Gastroesophageal sphincter (tissue), 4 donors: ENCODE measurements at regions not wholly inside any gene's neighbourhood (a gene's known extent, or its start where the extent isn't known, plus 50 kb on each side); places are given as distances from the start of the nearest gene placed in this dataset.

Source experiments
- ATAC-seq: fragments of 150-250 bp; one replicate; pipeline ENCODE4 v1.9.1; 2016; ENCODE audit warnings: mild to moderate bottlenecking, moderate library complexity
- H3K27ac ChIP-seq, 4 donors: fragments of 200-600 bp; sonication (generic) in 3 of 4; 1 replicate in 3 of 4; 2 replicates in 1 of 4; pipeline ENCODE4 v1.5.1; 2016 to 2019
- H3K27me3 ChIP-seq: fragments of 200-600 bp; sonication (generic); one replicate; pipeline ENCODE4 v1.5.1; 2019
- H3K36me3 ChIP-seq, 2 donors: fragments of 200-600 bp; sonication (generic); one replicate each; pipeline ENCODE4 v1.5.1; 2019; ENCODE audit warnings: control low read depth in 1 of 2
- H3K4me1 ChIP-seq, 3 donors: fragments of 200-600 bp; sonication (generic); 1 replicate in 2 of 3; 2 replicates in 1 of 3; pipeline ENCODE4 v1.5.1; 2016 to 2019; ENCODE audit warnings: control low read depth in 2 of 3
- H3K4me3 ChIP-seq, 2 donors: fragments of 200-600 bp; sonication (generic); one replicate each; pipeline ENCODE4 v1.5.1; 2019; ENCODE audit warnings: mild to moderate bottlenecking in 1 of 2, moderate library complexity in 1 of 2
- H3K9me3 ChIP-seq, 3 donors: fragments of 200-600 bp; sonication (generic); one replicate each; pipeline ENCODE4 v1.5.1; 2017 to 2019; ENCODE audit warnings: control low read depth in 2 of 3
- CTCF ChIP-seq, 4 experiments: fragments of 200-600 bp in 2 of 4; fragments of 450-650 bp in 2 of 4; sonication (generic) in 1 of 4; IDR thresholded peaks; one replicate each; pipeline ENCODE4 v1.5.1; 2017 to 2019; ENCODE audit warnings: antibody characterized with exemption in 4 of 4, mild to moderate bottlenecking in 2 of 4, moderate library complexity in 2 of 4
- EP300 ChIP-seq: sonication (generic); formaldehyde crosslinking; IDR thresholded peaks from one replicate; pipeline ENCODE4 v1.6.1; 2017; ENCODE audit warnings: antibody characterized with exemption, mild to moderate bottlenecking
- POLR2A ChIP-seq, 2 donors: fragments of 450-650 bp; IDR thresholded peaks; one replicate each; pipeline ENCODE4 v1.6.1; 2017; ENCODE audit warnings: antibody characterized with exemption in 2 of 2, mild to moderate bottlenecking in 2 of 2, moderate library complexity in 1 of 2
- POLR2AphosphoS5 ChIP-seq: sonication (generic); formaldehyde crosslinking; IDR thresholded peaks from one replicate; pipeline ENCODE4 v1.6.1; 2017; ENCODE audit warnings: antibody characterized with exemption
- WGBS, 2 donors: methylation state at CpG; one replicate each; pipeline ENCODE4 v1.1.5; 2018; ENCODE audit warnings: low coverage in 1 of 2; 5-methylcytosine and 5-hydroxymethylcytosine counted together

- TF ChIP-seq POLR2A (IDR thresholded peaks at IDR 0.05) (no peak), POLR2AphosphoS5 (peak; percentile 20)
- no peak for ATAC-seq
- H3K36me3 ChIP-seq: no peaks in the 10 kb centered on the region
- peak overlapping the region; percentile 81 to 99 (median 90) for H3K27ac ChIP-seq
- H3K4me1 ChIP-seq: peaks cover 12 to 58% (median 18%) of the 10 kb centered on the region in 3 donors
- no peak overlapping the region for H3K4me3 ChIP-seq
- 64 to 70% methylated on average over 5 to 7 of the region's 12 CpGs for WGBS, 2 donors
- no peaks in the 10 kb centered on the region for H3K9me3 ChIP-seq
- H3K27me3 ChIP-seq: no peaks in the 10 kb centered on the region
Observed at GRCh38 chr9:682633-683508, 158.6 kb upstream of the DMRT1 start.

- Histone ChIP-seq H3K27me3 (no peaks in the 10 kb centered on the region), H3K4me1 (peaks cover 12 to 52% (median 18%) of the 10 kb centered on the region in 3 donors), H3K9me3 (no peaks in the 10 kb centered on the region), H3K4me3 (no peak overlapping the region), H3K27ac (peak overlapping the region; percentile 81 to 99 (median 90)), H3K36me3 (no peaks in the 10 kb centered on the region)
- TF ChIP-seq POLR2AphosphoS5 (no peak), POLR2A (IDR thresholded peaks at IDR 0.05) (no peak), CTCF (IDR thresholded peaks at IDR 0.05) (no peak), EP300 (no peak)
- 31 to 37% methylated on average over 2 of the region's 2 CpGs for WGBS, 2 donors
- ATAC-seq: no peak
Observed at GRCh38 chr9:683509-684021, 157.9 kb upstream of the DMRT1 start.

GRCh38 chr9:684054-684890 lies 157.2 kb upstream of the DMRT1 start:
- ATAC-seq: peak; percentile 38
- H3K4me1 ChIP-seq: peaks cover 12 to 52% (median 18%) of the 10 kb centered on the region in 3 donors
- no peaks in the 10 kb centered on the region for H3K36me3 ChIP-seq
- H3K9me3 ChIP-seq: no peaks in the 10 kb centered on the region
- H3K4me3 ChIP-seq: peak overlapping the region; percentile 44 to 56
- no peaks in the 10 kb centered on the region for H3K27me3 ChIP-seq
- WGBS, 2 donors: 17 to 18% methylated on average over 8 to 9 of the region's 9 CpGs
- H3K27ac ChIP-seq: peak overlapping the region; percentile 81 to 99 (median 90)
- TF ChIP-seq CTCF (IDR thresholded peaks at IDR 0.05): no peak
- TF ChIP-seq POLR2AphosphoS5: peak; percentile 72
- TF ChIP-seq POLR2A (IDR thresholded peaks at IDR 0.05): peak; percentile 34 to 35

DNA sequence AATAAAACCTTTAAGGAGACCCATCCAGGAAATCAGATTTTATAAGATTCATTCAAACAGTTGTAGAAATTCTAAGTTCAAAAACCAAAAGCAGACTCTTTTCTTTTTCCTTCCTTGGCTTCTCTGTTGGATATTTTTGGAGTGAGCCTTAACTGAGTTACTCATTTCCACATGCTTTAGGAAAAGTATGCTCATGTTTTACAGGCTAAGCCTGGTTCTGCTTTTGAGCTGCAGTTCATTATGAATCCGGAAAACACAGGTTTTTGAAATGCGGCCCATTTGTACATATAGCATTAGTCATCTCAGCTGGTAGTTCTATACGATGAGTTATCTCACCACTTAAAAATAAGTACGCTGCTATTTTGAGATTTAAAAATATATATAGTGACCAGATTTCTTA lies 156.6 kb upstream of the DMRT1 start:
- WGBS, 2 donors: 2 to 7% methylated on average over 4 of the region's 4 CpGs
- TF ChIP-seq EP300 (no peak), POLR2AphosphoS5 (peak; percentile 78), CTCF (IDR thresholded peaks at IDR 0.05) (peak in 1 of 4 experiments; percentile 12), POLR2A (IDR thresholded peaks at IDR 0.05) (no peak)
- H3K27me3 ChIP-seq: no peaks in the 10 kb centered on the region
- ATAC-seq: no peak
- no peaks in the 10 kb centered on the region for H3K36me3 ChIP-seq
- H3K9me3 ChIP-seq: no peaks in the 10 kb centered on the region
- peak overlapping the region; percentile 44 to 56 for H3K4me3 ChIP-seq
- peaks cover 12 to 52% (median 18%) of the 10 kb centered on the region in 3 donors for H3K4me1 ChIP-seq
- H3K27ac ChIP-seq: peak overlapping the region; percentile 81 to 99 (median 90)

DNA sequence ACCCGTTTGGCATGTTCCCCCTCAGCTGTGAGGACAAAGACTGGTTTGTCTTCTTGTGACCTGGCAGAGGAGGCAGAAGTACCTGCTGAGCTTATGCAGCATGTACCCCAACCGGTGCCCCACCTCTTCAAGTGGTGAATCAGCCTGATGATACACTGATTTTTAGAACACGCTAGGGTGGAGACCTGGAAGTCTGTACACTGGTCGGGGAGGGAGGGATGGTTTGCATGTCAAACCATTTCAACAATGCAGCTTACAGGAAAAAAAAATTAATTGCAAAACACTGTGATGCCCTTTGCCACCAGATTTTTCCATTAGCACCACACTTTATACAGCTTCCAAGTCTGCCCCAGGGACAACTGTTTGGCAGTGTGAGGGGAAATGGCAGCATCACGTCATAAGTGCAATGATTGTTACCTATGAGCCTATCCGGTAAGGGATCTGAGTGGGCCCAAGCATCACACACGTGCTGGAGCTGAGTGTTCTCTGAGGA lies 155.1 kb upstream of the DMRT1 start:
- Histone ChIP-seq H3K36me3 (no peaks in the 10 kb centered on the region), H3K9me3 (no peaks in the 10 kb centered on the region), H3K4me3 (peak overlapping the region; percentile 3 to 44), H3K27me3 (no peaks in the 10 kb centered on the region), H3K4me1 (peaks cover 15 to 65% (median 18%) of the 10 kb centered on the region in 3 donors), H3K27ac (peak overlapping the region; percentile 81 to 99 (median 90))
- ATAC-seq: peak; percentile 86
- TF ChIP-seq POLR2AphosphoS5 (peak; percentile 83), POLR2A (IDR thresholded peaks at IDR 0.05) (no peak), CTCF (IDR thresholded peaks at IDR 0.05) (peak in 1 of 4 experiments; percentile 4)
- WGBS, 2 donors: 28 to 29% methylated on average over 4 of the region's 7 CpGs
